GM18502 (cell line): ENCODE measurements at regions not wholly inside any gene's neighbourhood (a gene's known extent, or its start where the extent isn't known, plus 50 kb on each side); places are given as distances from the start of the nearest gene placed in this dataset.
"Not testable (repeated sequence)": the region's sequence is repeated elsewhere in the genome, so short reads cannot be mapped to it uniquely, and the experiment has no call there.

ENCODE experiments used
- ATAC-seq: cut with Tn5 transposase; IDR thresholded peaks from one replicate; pipeline ENCODE4 v1.9.1; 2021; ENCODE audit warnings: mild to moderate bottlenecking; ENCODE audit not compliant: unreplicated experiment, poor library complexity

GRCh38 chr12:127496255-127496654 is 770.7 kb upstream of the TMEM132C start:
- ATAC-seq: no peak

GRCh38 chr12:127500512-127501035 is 766.4 kb upstream of the TMEM132C start:
- ATAC-seq: no peak

GRCh38 chr12:127501916-127502315 is 765.1 kb upstream of the TMEM132C start:
- ATAC-seq: no peak

- ATAC-seq: no peak
Observed at GRCh38 chr12:127503246-127503645, 763.7 kb upstream of the TMEM132C start.

DNA sequence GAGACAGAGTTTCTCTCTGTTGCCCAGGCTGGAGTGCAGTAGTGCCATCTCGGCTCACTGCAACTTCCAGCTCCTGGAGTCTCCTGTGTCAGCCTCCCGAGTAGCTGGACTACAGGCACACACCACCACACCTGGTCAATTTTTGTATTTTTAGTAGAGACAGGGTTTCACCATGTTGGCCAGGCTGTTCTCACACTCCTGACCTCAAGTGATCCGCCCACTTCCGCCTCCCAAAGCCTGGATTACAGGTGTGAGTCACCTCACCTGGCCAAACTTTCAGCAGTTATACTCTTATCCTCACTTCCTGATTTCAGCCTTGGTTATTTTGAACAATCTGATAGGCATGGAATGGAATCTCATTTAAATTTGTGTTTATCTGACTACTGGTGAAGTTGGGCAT is 763.0 kb upstream of the TMEM132C start:
- ATAC-seq: not testable (repeated sequence)

- no peak for ATAC-seq
Observed at GRCh38 chr12:127504874-127505273, 762.1 kb upstream of the TMEM132C start.

DNA sequence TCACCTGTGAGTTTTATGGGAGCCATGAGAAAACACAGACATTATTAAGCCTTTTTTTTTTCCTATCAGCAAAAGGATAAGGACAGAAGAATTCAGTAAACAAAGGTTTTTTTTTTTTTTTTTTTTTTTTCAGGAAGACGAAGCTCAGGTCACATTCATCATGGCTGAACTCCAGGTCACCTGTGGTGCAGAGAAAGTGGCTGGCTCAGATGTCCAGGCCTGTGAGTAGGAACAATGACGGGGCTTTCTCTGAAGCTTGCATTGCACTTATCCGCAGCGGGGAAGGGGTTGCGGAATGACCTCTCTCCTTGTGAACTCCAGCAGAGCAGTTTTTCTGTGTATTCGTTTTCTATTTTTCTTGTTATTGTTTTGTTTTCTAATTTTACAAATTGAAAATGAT is 759.6 kb upstream of the TMEM132C start:
- ATAC-seq: no peak

DNA sequence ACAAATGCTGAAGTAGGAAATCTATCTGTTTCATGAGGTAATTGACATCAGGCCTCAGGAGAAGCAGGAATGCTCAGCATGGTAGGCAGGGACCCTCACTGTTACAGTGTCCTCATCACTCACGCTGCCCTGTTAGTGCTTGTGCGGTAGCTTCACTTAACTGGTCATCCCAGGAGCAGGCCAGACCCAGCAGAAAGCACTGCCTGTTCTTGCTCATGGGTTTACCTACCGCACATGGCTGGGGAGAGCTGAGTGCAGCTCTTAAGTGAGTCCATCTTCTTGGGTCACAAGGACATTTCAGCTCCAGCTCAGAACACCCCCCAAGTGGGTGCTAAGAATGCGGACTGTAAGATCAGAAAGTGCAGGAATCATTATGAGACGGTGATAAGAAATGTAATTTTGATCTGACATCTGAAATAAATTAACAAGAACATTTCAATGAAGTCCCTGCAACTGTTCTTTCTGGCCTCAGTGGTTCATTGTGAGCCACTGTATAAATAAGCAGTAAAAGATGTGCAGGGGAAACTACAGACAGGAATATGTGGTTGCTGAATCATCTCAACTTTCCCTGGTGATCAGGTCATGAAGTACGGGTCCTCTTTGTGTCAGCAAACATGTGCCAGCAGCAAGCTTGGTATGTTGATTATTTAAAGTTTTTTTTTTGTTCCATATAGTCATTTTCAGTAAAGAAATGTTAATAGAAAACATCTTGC is 757.7 kb upstream of the TMEM132C start:
- ATAC-seq: no peak

DNA sequence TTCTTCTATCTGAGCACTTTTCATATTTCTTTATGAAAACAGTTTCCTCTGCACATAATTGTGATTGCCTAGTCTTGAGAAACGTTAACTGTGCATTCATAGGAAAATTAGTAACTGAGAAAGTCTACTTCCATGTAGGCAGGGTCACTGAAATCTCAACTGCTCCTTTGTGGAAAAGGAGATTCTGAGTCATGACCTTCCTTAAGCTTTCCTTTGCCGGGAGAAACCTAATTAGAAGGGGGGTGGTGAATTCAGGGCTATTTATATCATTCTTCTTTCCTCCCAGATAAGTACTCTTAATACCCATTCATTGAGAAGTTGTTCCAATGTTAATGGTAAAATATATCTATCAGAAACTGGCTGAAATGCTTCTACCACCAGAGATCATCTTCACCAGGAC is 751.0 kb upstream of the TMEM132C start:
- ATAC-seq: no peak

- no peak for ATAC-seq
Observed at GRCh38 chr12:127516467-127516866, 750.5 kb upstream of the TMEM132C start.

DNA sequence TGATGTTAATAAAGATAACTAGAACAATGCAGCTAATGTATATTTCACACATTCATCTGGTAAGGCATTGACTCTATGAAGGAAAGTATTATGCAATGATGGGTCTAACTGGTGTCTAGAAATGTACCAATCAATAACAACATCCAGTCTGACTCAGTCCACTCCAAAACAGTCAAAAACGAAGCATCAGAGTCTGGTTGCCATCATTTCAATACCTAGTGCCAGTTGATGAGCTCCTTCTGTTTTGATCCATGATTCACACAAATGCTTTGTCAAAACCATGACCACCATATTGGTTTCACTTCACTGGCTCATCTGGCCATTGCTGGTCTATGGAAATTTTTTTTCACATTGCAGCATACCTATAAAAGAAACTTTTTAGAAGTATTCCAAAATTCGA is 747.2 kb upstream of the TMEM132C start:
- no peak for ATAC-seq

GRCh38 chr12:127526925-127527324 is 740.0 kb upstream of the TMEM132C start:
- ATAC-seq: no peak

DNA sequence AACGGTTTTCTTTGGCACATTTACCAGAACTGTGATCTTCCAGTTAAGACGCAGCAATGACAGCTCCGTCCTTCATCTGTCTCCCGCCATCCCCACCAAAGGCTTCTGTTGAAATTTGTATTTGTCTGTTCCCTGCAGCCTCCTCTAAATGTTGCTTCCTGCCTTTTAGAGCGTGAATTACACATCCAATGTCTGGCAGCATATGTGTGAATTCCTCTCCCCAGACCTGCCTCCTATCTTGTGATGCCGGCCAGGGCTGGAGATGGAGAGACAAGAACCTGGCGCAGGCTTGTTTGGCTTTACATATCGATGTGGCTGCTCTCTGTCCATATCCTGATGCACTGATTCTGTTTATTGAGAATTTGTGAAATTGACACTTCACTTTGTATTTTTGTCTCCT is 738.4 kb upstream of the TMEM132C start:
- ATAC-seq: no peak

DNA sequence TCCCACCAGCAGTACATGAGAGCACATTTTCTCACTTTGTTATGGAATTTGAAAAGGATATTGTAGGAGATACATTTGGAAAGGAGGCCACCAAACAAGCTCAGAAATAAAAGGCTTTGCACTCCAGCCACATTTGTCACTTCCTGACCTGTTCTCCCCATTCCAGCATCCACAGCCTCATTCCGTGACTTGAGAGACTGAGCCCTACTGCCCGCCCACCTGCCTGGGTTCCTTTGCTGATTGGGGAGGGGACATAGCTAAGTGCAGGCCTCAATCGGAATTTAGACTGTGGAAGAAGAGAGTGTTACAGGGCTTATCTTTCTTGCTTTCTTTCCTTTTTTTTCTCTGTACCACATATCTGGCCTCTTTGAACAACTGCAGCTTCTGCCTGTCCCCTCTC is 735.4 kb upstream of the TMEM132C start:
- no peak for ATAC-seq

GRCh38 chr12:127533353-127533752 is 733.6 kb upstream of the TMEM132C start:
- no peak for ATAC-seq

DNA sequence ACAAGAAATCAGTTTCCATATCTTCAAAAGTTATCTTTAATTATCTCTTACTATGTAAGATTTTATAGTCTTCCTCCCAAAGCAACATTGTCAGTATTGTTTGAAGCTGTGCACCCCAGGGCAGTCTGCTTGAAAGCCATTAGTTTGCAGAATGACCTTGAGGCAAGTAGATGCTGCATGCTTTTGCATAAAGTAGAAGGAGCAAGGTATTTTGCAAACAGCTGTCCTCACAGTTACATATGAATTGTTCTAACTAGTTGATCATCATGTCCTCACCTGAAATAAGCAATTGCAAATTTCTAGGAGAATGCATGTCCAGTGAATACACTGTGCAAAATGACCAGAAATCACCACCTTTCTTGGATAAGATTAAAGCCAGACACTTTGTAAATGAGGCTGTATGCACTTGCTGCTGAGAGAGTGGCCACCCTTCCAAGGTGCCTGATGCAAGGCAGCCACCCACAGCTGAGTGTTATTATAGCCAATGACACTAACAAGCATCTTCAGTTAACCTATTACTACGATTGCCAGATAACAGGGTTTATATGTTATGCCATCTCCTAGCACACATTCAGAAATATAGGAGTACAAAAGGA is 730.0 kb upstream of the TMEM132C start:
- ATAC-seq: no peak

- no peak for ATAC-seq
Observed at GRCh38 chr12:127538316-127538715, 728.7 kb upstream of the TMEM132C start.

- ATAC-seq: no peak
Observed at GRCh38 chr12:127539226-127539858, 727.6 kb upstream of the TMEM132C start.

DNA sequence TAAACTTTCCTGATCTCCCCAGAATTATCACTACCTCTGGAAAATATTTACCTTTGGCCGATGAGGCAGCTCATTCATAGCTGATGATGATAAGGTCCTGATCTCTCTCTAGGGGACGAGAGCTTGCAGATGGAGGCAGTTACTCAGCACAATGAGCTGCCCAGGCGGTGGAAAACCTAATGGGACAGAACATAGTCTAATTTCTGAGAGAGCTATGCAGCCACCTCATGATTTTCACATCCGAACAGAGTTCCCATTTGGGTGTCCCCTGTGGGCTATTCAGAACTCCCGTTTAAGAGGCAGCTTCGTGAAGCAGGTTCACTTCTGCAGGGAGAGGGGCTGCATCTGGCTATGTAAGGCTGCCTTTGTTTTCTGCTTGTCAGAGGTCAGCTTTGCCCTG is 724.6 kb upstream of the TMEM132C start:
- ATAC-seq: no peak

DNA sequence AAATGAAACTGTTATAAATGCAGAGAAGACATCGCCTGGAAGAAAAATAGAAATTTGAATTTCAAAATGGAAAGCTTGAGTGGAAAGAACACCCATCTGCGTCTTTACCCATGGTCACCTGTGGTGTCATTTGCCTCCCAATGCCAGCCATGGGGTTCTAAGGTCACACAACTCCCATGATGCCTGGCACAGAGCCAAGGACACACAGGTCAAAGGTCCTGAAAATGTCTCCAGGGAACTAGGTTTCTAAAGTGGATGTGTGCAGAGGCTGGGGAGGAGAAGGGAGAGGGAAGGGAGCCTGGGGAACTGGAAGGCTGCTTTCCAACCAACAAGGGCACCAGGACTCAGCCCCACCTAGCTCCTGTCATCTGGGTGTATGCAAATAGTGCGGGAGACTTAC is 724.0 kb upstream of the TMEM132C start:
- no peak for ATAC-seq

DNA sequence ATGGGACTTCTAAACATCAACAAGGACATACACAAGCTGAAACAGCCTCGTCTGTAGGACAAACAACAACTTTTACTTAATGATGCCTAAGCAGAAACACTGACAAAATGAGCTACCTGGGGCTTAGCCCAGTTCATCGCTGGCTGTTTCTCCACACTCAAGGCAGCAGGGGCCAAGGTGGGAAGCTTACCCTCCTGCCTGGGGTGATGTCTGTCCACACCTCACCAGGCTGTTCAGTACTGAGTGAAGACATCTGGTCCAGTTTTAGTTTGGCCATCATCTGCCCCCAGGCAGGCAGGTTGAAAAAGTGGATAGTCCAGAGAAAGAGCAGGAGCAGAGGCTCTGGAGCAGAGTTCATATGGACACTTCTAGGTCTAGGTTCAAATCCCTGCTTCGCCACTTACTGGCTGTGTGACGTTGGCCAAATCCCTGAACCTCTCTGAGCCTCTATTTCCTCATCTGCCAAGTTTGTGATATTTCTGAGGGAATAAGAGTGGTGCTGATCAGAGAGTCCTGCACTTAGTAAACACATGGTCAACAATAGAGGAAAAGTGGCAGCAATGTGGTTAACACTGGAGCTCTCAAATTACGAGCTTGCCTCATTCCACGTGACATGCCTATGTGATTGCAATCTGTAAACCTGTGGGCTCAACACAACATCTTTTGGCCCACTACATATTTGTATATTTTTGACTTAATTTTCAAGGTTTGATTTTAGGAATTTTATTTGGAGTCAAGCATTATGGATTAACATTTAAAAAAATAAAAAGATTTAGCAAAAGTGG is 720.1 kb upstream of the TMEM132C start:
- no peak for ATAC-seq
